Limb (tissue), 2 donors: ENCODE measurements at regions not wholly inside any gene's neighbourhood (a gene's known extent, or its start where the extent isn't known, plus 50 kb on each side); places are given as distances from the start of the nearest gene placed in this dataset.

Experiments used
- DNase-seq, 2 donors: peaks; one replicate each; pipeline ENCODE4 v3.0.0-alpha.2; 2016; ENCODE audit errors: extremely low spot score in 2 of 2

- no peak for DNase-seq
These were observed 168.1 kb upstream of the CHRM3 start for GRCh38 chr1:239218301-239218700.

GRCh38 chr1:239212811-239213220 lies 173.6 kb upstream of the CHRM3 start:
- no peak for DNase-seq

GRCh38 chr1:239209591-239209990 lies 176.8 kb upstream of the CHRM3 start:
- no peak for DNase-seq

GRCh38 chr1:239204401-239204800 lies 182.0 kb upstream of the CHRM3 start:
- DNase-seq, result no peak

- DNase-seq, result no peak
These were observed 188.5 kb upstream of the CHRM3 start for GRCh38 chr1:239197871-239198270.

- DNase-seq, result no peak
These were observed 196.3 kb upstream of the CHRM3 start for GRCh38 chr1:239189998-239190512.

GRCh38 chr1:239186487-239186886 lies 199.9 kb upstream of the CHRM3 start:
- DNase-seq, result no peak

- DNase-seq, result no peak
These were observed 201.1 kb upstream of the CHRM3 start for GRCh38 chr1:239185245-239185619.

GRCh38 chr1:239184561-239185244 lies 201.7 kb upstream of the CHRM3 start:
- peak in 1 of 2 donors; percentile 45 for DNase-seq

- no peak for DNase-seq
These were observed 207.4 kb upstream of the CHRM3 start for GRCh38 chr1:239178961-239179360.

GRCh38 chr1:239174880-239175279 lies 211.5 kb upstream of the CHRM3 start:
- DNase-seq, result no peak

- DNase-seq, result no peak
These were observed 215.5 kb upstream of the CHRM3 start for GRCh38 chr1:239170828-239171227.

- no peak for DNase-seq
These were observed 217.1 kb upstream of the CHRM3 start for GRCh38 chr1:239169276-239169675.

GRCh38 chr1:239164451-239165180 lies 221.8 kb upstream of the CHRM3 start:
- DNase-seq, result no peak

- peak in 1 of 2 donors; percentile 39 for DNase-seq
These were observed 230.8 kb upstream of the CHRM3 start for GRCh38 chr1:239155466-239156091.

GRCh38 chr1:239151937-239152336 lies 234.4 kb upstream of the CHRM3 start:
- no peak for DNase-seq

- no peak for DNase-seq
These were observed 245.4 kb upstream of the CHRM3 start for GRCh38 chr1:239140968-239141367.

GRCh38 chr1:239139801-239140200 lies 246.6 kb upstream of the CHRM3 start:
- no peak for DNase-seq

GRCh38 chr1:239128541-239128940 lies 257.8 kb upstream of the CHRM3 start:
- no peak for DNase-seq

- DNase-seq, result no peak
These were observed 259.5 kb upstream of the CHRM3 start for GRCh38 chr1:239126884-239127283.

- DNase-seq, result no peak
These were observed 260.5 kb upstream of the CHRM3 start for GRCh38 chr1:239125893-239126292.

- no peak for DNase-seq
These were observed 261.3 kb upstream of the CHRM3 start for GRCh38 chr1:239125027-239125426.
